Immature natural killer cell (primary cell): ENCODE measurements at regions not wholly inside any gene's neighbourhood (a gene's known extent, or its start where the extent isn't known, plus 50 kb on each side); places are given as distances from the start of the nearest gene placed in this dataset.

Experiments used
- DNase-seq, 3 donors: peaks; one replicate each; pipeline ENCODE4 v3.0.0; 2022; ENCODE audit warnings: mixed read lengths in 1 of 3
- H3K27ac Mint-ChIP-seq, 6 donors: one replicate each; pipeline ENCODE4 v1.8.0; 2020; ENCODE audit warnings: mixed read lengths in 6 of 6, mild to moderate bottlenecking in 5 of 6, inconsistent platforms in 4 of 6, moderate library complexity in 3 of 6
- H3K27me3 Mint-ChIP-seq, 3 donors: one replicate each; pipeline ENCODE4 v1.8.0; 2020 to 2021; ENCODE audit warnings: low read depth in 3 of 3, mild to moderate bottlenecking in 3 of 3, mixed read lengths in 3 of 3, moderate library complexity in 3 of 3, inconsistent platforms in 1 of 3
- H3K36me3 Mint-ChIP-seq, 3 donors: one replicate each; pipeline ENCODE4 v1.8.0; 2020; ENCODE audit warnings: mixed read lengths in 3 of 3, inconsistent platforms in 2 of 3, mild to moderate bottlenecking in 2 of 3
- H3K4me1 Mint-ChIP-seq, 2 donors: one replicate each; pipeline ENCODE4 v1.8.0; 2020; ENCODE audit warnings: inconsistent platforms in 2 of 2, mild to moderate bottlenecking in 2 of 2, mixed read lengths in 2 of 2, moderate library complexity in 1 of 2
- H3K4me3 Mint-ChIP-seq, 5 donors: one replicate each; pipeline ENCODE4 v1.8.0; 2020; ENCODE audit warnings: mild to moderate bottlenecking in 5 of 5, mixed read lengths in 5 of 5, inconsistent platforms in 3 of 5, moderate library complexity in 3 of 5
- H3K9me3 Mint-ChIP-seq, 6 donors: one replicate each; pipeline ENCODE4 v1.8.0; 2020; ENCODE audit warnings: mild to moderate bottlenecking in 6 of 6, mixed read lengths in 6 of 6, inconsistent platforms in 4 of 6, moderate library complexity in 3 of 6

DNA sequence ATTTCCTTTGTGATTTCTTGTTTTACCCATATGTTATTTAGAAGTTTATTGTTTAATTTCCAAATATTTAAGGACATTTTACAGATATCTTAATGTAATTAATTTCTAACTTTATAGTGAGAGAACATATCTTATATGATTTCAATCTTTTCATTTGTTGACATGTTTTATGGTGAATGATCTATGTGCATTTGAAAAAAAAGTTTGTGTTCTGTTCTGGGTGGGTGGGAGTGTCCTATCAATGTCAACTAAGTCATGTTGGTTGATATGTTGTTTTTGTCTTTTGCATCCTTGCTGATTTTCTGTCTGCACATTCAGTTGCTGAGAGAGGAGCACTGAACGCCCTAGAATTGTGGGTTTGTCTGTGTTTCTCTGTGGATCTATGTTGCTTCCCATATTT is 50.3 kb upstream of the CBFA2T3 start:
- H3K9me3 Mint-ChIP-seq: peaks cover 10 to 23% (median 18%) of the 10 kb centered on the region in 6 donors
- peaks cover 5 to 8% (median 7%) of the 10 kb centered on the region in 3 donors for H3K27me3 Mint-ChIP-seq
- peaks cover 0 to 6% (median 5%) of the 10 kb centered on the region in 3 donors for H3K36me3 Mint-ChIP-seq
- H3K4me3 Mint-ChIP-seq: peak overlapping the region in 1 of 5 donors; percentile 40
- H3K27ac Mint-ChIP-seq: peak overlapping the region in 5 of 6 donors; percentile 39 to 77 (median 71)
- H3K4me1 Mint-ChIP-seq: peaks cover 32 to 42% of the 10 kb centered on the region in 2 donors
- no peak for DNase-seq

DNA sequence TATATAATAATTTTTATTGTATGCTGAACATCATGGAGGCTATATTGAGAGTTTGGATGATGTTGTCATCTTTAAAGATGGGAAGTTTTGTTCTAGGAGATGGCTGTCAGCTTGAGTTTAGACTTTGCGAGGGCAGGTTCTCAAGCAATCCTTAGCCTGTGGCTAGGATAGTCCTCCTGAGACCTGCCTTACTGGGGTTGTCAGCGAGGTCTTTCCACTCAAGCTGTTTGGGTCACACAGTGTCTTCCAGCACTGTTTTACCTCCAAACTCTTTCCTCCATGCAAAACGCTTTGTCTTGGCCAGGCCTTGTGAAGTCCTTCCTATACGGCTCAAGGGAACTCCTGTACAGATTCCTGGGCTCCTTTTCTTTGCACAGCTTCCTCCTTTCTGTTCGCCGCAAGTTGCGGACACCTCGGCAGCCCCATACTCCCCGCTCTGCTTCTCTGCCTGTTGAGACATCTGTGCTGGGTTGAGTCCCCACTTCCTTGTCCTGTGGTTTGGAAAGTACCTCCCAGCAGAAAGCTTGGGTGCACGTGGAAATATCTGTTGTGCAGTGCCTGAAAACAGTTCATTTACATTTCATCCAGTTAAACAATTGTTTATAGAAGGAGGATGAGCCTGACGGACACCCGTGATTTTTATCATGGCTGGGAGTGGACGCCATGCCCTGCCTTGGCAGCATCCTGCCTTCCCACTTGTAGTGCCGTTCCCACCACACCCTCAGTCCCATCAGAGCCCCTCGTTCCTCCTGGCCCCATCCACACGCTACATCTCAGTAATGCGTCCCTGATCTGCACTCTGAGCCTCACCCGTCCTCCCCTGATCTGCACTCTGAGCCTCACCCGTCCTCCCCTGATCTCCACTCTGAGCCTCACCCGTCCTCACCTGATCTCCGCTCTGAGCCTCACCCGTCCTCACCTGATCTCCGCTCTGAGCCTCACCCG is 55.0 kb upstream of the CBFA2T3 start:
- peaks cover 14 to 21% of the 10 kb centered on the region in 2 donors for H3K4me1 Mint-ChIP-seq

DNA sequence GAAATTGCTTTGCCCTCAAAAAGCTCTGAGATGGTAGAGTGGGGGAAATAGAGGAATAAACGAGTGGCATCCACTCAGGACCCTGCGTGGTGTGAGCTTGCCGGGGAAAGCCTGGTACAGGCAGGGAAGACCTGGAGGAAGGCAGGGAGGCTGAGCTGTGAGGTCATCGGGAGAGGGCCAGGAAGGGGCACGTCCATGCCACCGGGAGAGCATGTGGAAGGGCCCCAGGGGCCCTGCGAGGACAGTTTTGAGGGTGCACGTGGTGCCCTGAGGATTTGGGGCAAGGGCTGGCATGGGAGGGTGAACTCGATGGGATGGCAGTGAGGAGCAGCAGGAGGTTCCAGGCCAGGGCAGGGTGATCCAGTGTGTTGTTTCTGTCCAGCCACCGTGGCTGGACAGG is 56.3 kb upstream of the CBFA2T3 start:
- H3K36me3 Mint-ChIP-seq: no peaks in the 10 kb centered on the region
- no peak overlapping the region for H3K27ac Mint-ChIP-seq
- peaks cover 0 to 1% (median 0%) of the 10 kb centered on the region in 6 donors for H3K9me3 Mint-ChIP-seq
- peaks cover 3 to 7% (median 6%) of the 10 kb centered on the region in 3 donors for H3K27me3 Mint-ChIP-seq
- peaks cover 9 to 12% of the 10 kb centered on the region in 2 donors for H3K4me1 Mint-ChIP-seq
- DNase-seq: no peak
- no peak overlapping the region for H3K4me3 Mint-ChIP-seq

More for the DNA sequence above, 55.0 kb upstream of the CBFA2T3 start:
- H3K27ac Mint-ChIP-seq: peak overlapping the region in 2 of 6 donors; percentile 32 to 59
- peak overlapping the region; percentile 12 to 65 (median 26) for H3K4me3 Mint-ChIP-seq
- DNase-seq: peak; percentile 32 to 44 (median 40)
- H3K27me3 Mint-ChIP-seq: peaks cover 0 to 7% (median 6%) of the 10 kb centered on the region in 3 donors
- H3K9me3 Mint-ChIP-seq: peaks cover 0 to 9% (median 6%) of the 10 kb centered on the region in 6 donors
- no peaks in the 10 kb centered on the region for H3K36me3 Mint-ChIP-seq

DNA sequence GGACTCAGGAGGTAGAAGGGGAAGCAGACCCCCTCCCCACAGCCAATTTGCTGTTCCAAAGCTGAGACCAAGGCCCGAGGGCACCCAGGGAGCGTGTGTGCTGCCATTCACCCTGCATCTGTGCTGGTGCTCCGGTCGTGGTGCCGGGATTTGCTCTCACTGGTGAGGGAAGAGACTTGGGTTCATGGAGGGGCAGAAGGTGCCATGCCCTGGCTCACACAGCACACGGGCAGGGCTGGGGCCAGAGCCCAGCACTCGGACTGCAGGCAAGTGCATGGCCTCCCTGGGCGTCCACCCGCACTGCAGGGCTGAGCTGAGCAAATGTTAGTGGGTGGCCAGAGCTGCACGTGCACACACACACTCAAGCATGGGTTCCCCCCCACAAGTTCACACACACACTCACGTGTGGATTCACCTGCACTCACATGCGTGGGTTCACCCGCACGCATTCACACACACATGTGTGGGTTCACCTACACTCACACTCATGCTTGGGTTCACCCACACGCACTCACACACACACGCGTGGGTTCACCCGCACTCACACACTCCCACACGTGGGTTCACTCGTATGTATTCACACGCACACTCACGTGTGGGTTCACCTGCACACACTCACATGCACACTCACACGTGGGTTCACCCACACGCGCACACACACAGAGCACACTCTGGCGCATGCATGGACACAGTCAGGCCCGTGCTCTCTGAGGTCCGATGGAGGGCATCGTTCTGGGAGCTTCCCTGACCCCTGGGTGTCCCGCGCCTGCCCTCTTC is 57.0 kb upstream of the CBFA2T3 start:
- DNase-seq: no peak
- H3K36me3 Mint-ChIP-seq: no peaks in the 10 kb centered on the region
- H3K4me3 Mint-ChIP-seq: no peak overlapping the region
- peaks cover 9 to 12% of the 10 kb centered on the region in 2 donors for H3K4me1 Mint-ChIP-seq
- peaks cover 0 to 1% (median 0%) of the 10 kb centered on the region in 6 donors for H3K9me3 Mint-ChIP-seq
- peaks cover 6 to 8% (median 7%) of the 10 kb centered on the region in 3 donors for H3K27me3 Mint-ChIP-seq
- no peak overlapping the region for H3K27ac Mint-ChIP-seq

DNA sequence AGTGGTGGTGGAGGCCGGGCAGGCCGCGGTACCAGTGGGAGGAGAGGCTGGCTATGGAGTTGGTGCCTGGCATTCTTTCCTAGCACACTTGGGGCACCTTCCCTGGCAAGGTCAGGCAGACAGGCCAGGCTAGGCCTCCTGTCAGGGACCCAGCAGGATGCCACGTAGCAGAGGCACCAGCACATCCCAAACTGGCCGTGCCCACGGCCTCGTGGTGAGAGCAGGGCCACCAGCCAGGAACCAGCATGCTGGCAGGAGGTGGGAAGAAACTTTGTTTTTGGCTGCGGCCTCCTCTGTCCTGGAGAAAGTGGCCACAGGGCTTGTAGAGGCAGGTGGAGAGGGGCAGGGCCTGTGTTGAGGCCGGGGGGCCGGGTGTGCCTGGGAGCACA is 57.6 kb upstream of the CBFA2T3 start:
- H3K4me1 Mint-ChIP-seq: peaks cover 9 to 12% of the 10 kb centered on the region in 2 donors
- H3K27me3 Mint-ChIP-seq: peaks cover 6 to 8% (median 7%) of the 10 kb centered on the region in 3 donors
- H3K9me3 Mint-ChIP-seq: peaks cover 0 to 1% (median 0%) of the 10 kb centered on the region in 6 donors
- H3K4me3 Mint-ChIP-seq: no peak overlapping the region
- no peak for DNase-seq
- no peak overlapping the region for H3K27ac Mint-ChIP-seq
- no peaks in the 10 kb centered on the region for H3K36me3 Mint-ChIP-seq

DNA sequence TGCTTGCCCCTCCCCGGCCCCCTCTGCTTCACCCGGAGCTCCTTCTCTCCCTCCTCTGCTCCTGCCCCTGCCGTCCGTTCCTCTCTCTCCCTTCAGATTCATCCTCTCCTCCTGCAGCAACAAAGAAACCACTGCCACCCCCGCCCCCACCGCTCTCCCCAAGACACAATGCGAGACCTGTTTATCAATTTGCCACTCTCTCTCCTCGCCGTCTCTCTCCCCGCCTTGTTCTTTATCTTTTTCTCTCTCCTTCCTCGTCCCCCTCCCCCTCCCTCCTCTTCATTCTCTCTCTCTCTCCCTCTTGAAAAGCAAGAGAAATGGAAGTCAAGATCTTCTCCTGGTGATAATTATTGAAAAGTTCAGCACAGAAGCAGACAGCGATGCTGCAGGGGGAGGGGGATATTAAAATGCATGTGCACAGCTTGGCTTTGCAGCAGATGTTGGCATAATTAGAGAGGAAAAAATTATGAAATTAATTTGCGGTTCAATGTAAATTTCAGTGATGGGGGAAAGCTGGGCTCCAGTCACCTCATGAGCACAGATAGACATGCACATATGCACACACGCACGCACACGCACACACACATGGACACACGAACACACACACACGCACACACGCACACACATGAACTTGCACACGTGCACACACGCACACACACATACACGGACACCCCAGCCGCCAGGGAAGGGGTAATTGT is 58.1 kb upstream of the CBFA2T3 start:
- Mint-ChIP-seq H3K4me1 (peaks cover 9 to 12% of the 10 kb centered on the region in 2 donors), H3K9me3 (peaks cover 0 to 1% (median 0%) of the 10 kb centered on the region in 6 donors), H3K27ac (no peak overlapping the region), H3K27me3 (peaks cover 6 to 8% (median 7%) of the 10 kb centered on the region in 3 donors), H3K4me3 (no peak overlapping the region), H3K36me3 (no peaks in the 10 kb centered on the region)
- DNase-seq: no peak

DNA sequence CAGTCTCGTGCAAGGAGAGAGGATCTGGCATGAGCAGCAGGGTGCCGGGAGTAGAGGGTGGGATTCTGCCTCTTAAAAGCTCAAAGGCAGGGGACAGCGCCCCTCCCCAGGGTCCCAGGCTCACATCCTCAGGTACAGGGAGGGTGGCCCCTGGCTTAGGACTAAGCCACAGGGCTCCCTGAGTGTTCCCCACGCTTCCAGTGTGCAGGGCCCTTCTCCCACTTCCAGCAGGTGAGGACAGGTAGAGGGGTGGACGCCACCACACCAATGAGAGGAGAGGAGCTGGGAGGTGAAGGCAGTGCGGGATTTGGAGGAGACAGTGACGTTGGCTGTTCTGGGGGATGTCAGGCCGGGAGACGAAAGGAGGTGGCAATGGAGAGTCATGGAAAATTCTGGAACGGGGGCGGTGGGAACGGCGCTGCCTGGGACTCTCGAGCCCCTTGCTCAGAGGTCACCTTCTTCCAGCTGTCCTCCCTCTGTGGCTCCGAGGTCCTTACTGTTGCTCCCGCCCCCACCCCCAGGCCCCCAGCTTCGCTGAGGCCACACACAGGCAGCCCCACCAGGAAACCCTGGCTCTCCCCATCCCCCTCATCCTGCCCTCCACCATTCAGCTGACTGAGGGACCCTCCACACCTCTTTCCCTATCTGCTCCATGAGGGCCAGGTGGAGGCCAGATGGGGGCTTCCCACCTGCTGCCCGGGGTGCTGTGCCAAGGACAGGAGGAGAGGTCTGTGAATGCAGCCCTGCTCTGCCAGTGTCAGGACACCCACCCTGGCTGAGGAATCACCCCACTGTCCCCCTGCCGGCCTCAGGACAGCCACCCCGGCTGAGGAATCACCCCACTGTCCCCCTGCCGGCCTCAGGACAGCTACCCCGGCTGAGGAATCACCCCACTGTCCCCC is 57.7 kb upstream of the ACSF3 start:
- peaks cover 9 to 12% of the 10 kb centered on the region in 2 donors for H3K4me1 Mint-ChIP-seq
- no peaks in the 10 kb centered on the region for H3K36me3 Mint-ChIP-seq
- H3K4me3 Mint-ChIP-seq: no peak overlapping the region
- peaks cover 0 to 1% (median 0%) of the 10 kb centered on the region in 6 donors for H3K9me3 Mint-ChIP-seq
- H3K27ac Mint-ChIP-seq: no peak overlapping the region
- H3K27me3 Mint-ChIP-seq: peaks cover 6 to 8% (median 7%) of the 10 kb centered on the region in 3 donors
- no peak for DNase-seq

DNA sequence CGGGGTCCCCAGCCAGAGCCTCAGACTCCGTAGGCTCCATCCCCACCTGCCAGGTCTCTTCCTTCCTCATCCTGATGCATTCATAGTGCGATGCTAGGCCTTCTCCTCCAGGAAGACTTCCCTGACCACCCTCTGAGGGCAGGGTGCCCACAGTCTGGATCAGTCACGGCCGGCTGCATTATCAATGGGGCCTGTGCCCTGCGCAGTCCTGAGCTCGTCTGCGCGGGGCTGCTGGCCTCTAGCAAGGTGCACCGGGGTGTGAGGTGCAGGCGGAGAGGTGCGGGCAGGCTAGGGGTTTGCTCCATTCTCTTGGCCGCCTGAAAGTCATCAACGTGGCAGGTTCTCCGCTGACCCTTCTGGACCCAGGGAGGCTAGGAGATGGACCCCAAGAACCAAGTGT is 56.9 kb upstream of the ACSF3 start:
- Mint-ChIP-seq H3K27me3 (peaks cover 6 to 8% (median 7%) of the 10 kb centered on the region in 3 donors), H3K27ac (no peak overlapping the region), H3K4me1 (peaks cover 9 to 10% of the 10 kb centered on the region in 2 donors), H3K9me3 (no peaks in the 10 kb centered on the region), H3K4me3 (no peak overlapping the region), H3K36me3 (no peaks in the 10 kb centered on the region)
- no peak for DNase-seq

DNA sequence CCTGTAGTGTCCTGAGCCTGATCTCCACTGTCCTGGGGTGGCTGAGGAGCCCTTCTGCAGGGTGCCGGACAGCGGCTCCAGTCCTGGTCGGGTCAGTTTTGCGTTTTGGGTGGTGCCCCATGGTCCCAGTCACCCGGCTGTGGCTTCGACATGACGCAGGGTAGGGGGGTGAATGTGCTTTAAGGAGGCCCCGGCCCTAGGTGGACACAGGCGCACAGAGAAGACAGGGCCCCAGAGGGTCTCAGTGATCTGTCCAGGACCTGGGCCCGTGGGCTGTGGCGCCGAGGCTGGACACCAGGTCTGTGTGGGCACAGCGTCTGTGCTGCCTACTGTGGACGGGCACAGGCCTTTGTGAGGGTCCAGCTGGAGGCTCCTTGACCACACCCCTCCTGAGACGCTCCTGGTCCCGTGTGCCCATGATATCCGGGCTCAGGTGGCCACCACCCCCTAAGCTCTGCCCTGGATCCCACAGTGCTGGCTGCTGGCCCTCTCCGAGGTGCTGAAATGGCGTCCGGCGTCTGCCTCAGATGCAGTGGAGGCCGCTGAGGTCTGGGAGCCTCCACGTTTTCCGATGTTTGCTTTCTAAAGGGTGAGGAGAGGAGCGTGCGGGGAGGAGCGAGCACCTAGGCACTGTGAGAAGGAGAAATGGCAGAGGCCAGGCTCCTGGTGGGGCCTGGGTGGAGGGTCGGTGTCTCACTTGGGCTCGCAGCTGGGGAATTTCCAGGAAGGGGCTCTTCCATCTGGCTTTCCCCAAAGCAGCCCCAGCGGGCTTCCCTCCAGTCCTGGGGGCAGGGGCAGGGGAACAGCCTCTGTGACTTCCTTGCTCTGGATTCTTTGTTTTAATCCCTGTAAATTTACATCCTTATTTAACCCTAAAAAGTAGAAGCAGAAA is 56.1 kb upstream of the ACSF3 start:
- H3K27ac Mint-ChIP-seq: peak overlapping the region in 1 of 6 donors; percentile 13
- H3K9me3 Mint-ChIP-seq: no peaks in the 10 kb centered on the region
- DNase-seq: no peak
- no peak overlapping the region for H3K4me3 Mint-ChIP-seq
- H3K27me3 Mint-ChIP-seq: peaks cover 5 to 8% (median 6%) of the 10 kb centered on the region in 3 donors
- H3K36me3 Mint-ChIP-seq: no peaks in the 10 kb centered on the region
- H3K4me1 Mint-ChIP-seq: peaks cover 2% of the 10 kb centered on the region in 2 donors

DNA sequence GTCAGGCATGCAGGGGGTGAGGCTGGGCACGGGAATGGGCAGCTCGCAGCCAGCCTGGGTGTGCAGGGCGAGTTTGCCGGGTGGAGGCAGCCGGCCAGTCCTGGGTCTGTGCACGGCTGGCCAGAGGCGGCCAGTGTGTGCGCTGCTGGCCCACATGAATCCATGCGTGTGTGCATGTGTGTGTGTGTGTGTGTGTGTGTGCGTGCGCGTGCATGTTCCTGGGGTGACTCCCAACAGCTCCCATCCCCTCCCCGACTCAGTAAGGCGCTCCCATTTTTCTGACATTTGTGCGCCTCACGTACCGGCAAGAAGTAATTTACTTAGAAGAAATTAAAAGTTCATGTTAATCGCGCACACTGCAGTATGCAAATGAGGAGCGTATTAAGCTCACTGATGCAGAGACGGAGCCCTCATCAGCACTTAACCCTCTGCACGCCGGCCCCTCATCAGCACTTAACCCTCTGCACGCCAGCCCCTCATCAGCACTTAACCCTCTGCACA is 55.4 kb upstream of the ACSF3 start:
- H3K9me3 Mint-ChIP-seq: no peaks in the 10 kb centered on the region
- H3K4me1 Mint-ChIP-seq: no peaks in the 10 kb centered on the region
- H3K27ac Mint-ChIP-seq: no peak overlapping the region
- no peak for DNase-seq
- H3K4me3 Mint-ChIP-seq: no peak overlapping the region
- no peaks in the 10 kb centered on the region for H3K36me3 Mint-ChIP-seq
- H3K27me3 Mint-ChIP-seq: peaks cover 5 to 8% (median 6%) of the 10 kb centered on the region in 3 donors

DNA sequence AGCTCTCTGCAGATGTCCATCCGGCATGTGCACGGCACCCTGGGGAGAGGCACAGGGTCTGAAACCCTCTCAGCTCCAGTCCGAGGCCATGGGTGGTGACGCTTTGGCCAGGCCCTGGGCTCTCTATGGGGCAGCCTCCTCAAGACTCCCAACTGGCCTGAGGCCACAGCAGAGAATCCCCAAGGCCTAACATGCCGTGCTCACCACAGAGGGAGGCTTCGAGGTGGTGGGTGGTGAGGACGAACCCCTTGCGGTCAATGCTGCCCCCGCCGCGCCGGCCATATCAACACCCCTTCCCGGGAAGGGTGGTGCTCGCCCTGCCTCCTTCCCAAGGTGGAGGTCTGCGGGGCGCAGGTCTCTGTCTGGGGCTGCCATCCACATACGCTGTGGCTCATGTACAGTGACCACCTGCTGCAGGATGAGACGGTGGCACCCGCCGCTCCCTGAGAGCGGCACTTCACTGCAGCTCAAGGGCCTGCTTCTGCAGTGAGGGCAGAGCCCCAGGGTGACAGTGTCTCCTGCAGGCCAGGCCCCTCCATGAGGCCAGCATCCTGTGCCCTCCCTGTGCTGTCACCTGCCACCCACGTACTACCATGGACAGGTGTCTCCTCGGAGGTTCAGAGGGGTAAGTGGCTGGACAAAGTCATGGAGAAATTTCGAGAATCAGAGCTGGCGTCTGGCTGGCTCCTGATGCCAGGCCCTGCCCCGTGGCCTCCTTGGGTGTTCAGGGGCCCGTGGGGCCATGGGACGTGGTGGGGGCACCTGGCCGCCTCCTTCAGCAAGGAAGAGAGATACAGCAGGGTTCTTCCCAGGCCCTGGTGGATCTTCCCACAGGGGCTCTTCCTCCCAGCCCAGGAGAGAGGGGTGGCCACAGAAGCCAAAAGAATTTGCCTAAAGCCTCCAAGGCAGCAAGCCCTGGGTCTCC is 54.6 kb upstream of the ACSF3 start:
- H3K27ac Mint-ChIP-seq: no peak overlapping the region

More for the DNA sequence above, 54.6 kb upstream of the ACSF3 start:
- peaks cover 3 to 8% (median 5%) of the 10 kb centered on the region in 3 donors for H3K27me3 Mint-ChIP-seq
- no peaks in the 10 kb centered on the region for H3K9me3 Mint-ChIP-seq
- H3K4me3 Mint-ChIP-seq: no peak overlapping the region
- no peaks in the 10 kb centered on the region for H3K4me1 Mint-ChIP-seq
- no peaks in the 10 kb centered on the region for H3K36me3 Mint-ChIP-seq
- no peak for DNase-seq
